ENCODE measurements at regions not wholly inside any gene's neighbourhood (a gene's known extent, or its start where the extent isn't known, plus 50 kb on each side); places are given as distances from the start of the nearest gene placed in this dataset.

DNA sequence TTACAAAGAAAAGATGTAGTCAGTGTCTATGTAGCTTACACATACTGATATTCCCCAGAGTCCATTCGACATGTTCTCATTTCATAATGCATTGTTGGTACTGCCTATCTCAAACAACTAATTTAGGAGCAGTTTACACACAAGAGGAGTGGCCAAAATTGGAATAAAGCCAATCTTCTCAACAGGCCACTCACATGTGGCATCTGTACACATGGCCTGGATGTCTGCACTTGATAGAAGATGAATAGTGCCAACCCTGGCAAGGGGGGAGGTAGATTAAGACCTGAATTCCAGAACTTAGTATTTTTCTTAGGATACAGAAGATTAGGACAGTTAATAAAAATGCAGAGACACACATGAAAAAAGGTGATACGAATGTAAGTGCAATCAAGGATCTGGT is 125.3 kb upstream of the STARD3NL start:
- WGBS (ENCODE audit: insufficient coverage, insufficient replicate concordance, low lambda C conversion rate, missing lambda C conversion rate) = 40% methylated on average over 2 of the region's 2 CpGs
- no TSS peak for BruUV-seq (replicated peaks)
- Histone ChIP-seq H4K20me1 (ENCODE audit: control insufficient read depth, insufficient read depth) (no peaks in the 10 kb centered on the region), H3K79me2 (ENCODE audit: control insufficient read depth, insufficient read depth, low read length) (no peaks in the 10 kb centered on the region), H3K9ac (ENCODE audit: control insufficient read depth, insufficient read depth, low read length) (no peak overlapping the region), H3K4me3 (no peak overlapping the region), H3K36me3 (ENCODE audit: control insufficient read depth in 2 of 2, insufficient read depth in 2 of 2, low read length in 1 of 2) (no peaks in the 10 kb centered on the region), H2AFZ (ENCODE audit: control insufficient read depth, low read depth, low read length) (no peak overlapping the region), H3K27ac (ENCODE audit: control insufficient read depth, insufficient read depth) (no peak overlapping the region), H3K27me3 (replicated peaks in 1 of 2; ENCODE audit: control insufficient read depth in 2 of 2, insufficient read depth in 2 of 2, low read length in 1 of 2) (no peaks in the 10 kb centered on the region; a peak in 1 of 4 replicates), H3K4me2 (ENCODE audit: control insufficient read depth, insufficient read depth) (no peak overlapping the region), H3K4me1 (ENCODE audit: control insufficient read depth, insufficient read depth, low read length) (no peaks in the 10 kb centered on the region), H3K9me3 (replicated peaks; ENCODE audit: control insufficient read depth, insufficient read depth, low read length) (no peaks in the 10 kb centered on the region; the same call in 1 of the 3 replicates)
- DNase-seq (ENCODE audit: low read depth, low spot score) (no peak), ATAC-seq (no peak), FAIRE-seq (no peak)
- SMC1A ChIA-PET (ENCODE audit: uncharacterized antibody, unreplicated experiment) = interaction anchor here (1.1 to 1.4 kb wide), 2 partner anchors 27 to 150 kb away, joined by 3 to 4 read pairs; no protein-coding TSS in a partner anchor
- POLR2A ChIA-PET = no interaction called here
- CTCF ChIA-PET = interaction anchor here (2.2 kb wide), 1 partner anchor 19 kb away, joined by 5 read pairs; no protein-coding TSS in a partner anchor
- TF ChIP-seq SIN3A (IDR thresholded peaks at IDR 0.05; ENCODE audit: low read depth, low read length) (no peak), ZSCAN29 (IDR thresholded peaks at IDR 0.05) (no peak)
- TF ChIP-seq, protein P1, sequence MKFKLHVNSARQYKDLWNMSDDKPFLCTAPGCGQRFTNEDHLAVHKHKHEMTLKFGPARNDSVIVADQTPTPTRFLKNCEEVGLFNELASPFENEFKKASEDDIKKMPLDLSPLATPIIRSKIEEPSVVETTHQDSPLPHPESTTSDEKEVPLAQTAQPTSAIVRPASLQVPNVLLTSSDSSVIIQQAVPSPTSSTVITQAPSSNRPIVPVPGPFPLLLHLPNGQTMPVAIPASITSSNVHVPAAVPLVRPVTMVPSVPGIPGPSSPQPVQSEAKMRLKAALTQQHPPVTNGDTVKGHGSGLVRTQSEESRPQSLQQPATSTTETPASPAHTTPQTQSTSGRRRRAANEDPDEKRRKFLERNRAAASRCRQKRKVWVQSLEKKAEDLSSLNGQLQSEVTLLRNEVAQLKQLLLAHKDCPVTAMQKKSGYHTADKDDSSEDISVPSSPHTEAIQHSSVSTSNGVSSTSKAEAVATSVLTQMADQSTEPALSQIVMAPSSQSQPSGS (IDR thresholded peaks at IDR 0.05; ENCODE audit: low read length) = no peak
- TF ChIP-seq, protein P2, sequence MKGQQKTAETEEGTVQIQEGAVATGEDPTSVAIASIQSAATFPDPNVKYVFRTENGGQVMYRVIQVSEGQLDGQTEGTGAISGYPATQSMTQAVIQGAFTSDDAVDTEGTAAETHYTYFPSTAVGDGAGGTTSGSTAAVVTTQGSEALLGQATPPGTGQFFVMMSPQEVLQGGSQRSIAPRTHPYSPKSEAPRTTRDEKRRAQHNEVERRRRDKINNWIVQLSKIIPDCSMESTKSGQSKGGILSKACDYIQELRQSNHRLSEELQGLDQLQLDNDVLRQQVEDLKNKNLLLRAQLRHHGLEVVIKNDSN (IDR thresholded peaks at IDR 0.05; ENCODE audit: borderline replicate concordance, extremely low read length, insufficient read depth, low read depth, low read length) = no peak
- intact Hi-C loops (cut with micrococcal nuclease; ENCODE audit: unreplicated experiment) (no loop called here), in situ Hi-C loops (cut with MboI) (no loop called here)
- RAD21 ChIA-PET (ENCODE audit: unreplicated experiment) = interaction anchor here (2.0 kb wide), 1 partner anchor 135 kb away, joined by 5 read pairs; the partner anchor contains the start of gene SFRP4

Measured in GM12878 (cell line).